HepG2 (cell line): ENCODE measurements at regions not wholly inside any gene's neighbourhood (a gene's known extent, or its start where the extent isn't known, plus 50 kb on each side); places are given as distances from the start of the nearest gene placed in this dataset.

Experiments used
- ATAC-seq: fragments of 200-7000 bp; cut with Tn5 transposase; 3 replicates; pipeline ENCODE4 v1.9.1; 2020; ENCODE audit warnings: mild to moderate bottlenecking, moderate library complexity
- BruUV-seq: library from RNA; stranded (reverse); fragments of 400-500 nt; replicated peaks from 2 replicates; lab custom pipeline; 2021; lab: Mats Ljungman, UMichigan
- CTCF ChIA-PET: fragments of 300-600 bp; formaldehyde crosslinking; extraction: SDS; loops from one replicate; lab custom pipeline; 2021; ENCODE audit warnings: low total read pairs, inconsistent platforms, low intra/inter-chr PET ratio; lab: Yijun Ruan, JAX
- POLR2A ChIA-PET: fragments of 350-600 bp; sonication (Branson Sonifier 250); formaldehyde crosslinking; loops from one replicate; lab custom pipeline; 2020; ENCODE audit warnings: antibody characterized with exemption, inconsistent platforms; lab: Yijun Ruan, JAX
- DNase-seq: peaks from one replicate; pipeline ENCODE4 v3.0.0-alpha.2; 2015; ENCODE audit warnings: low spot score
- FAIRE-seq: peaks from 3 replicates; lab custom pipeline; 2011; peaks lifted over from hg19 to GRCh38; lab: Jason Lieb, UNC
- H2AFZ ChIP-seq: one replicate; pipeline ENCODE4 v1.6.1; 2011; ENCODE audit warnings: low read length, inconsistent platforms
- H3K27ac ChIP-seq: fragments of 300-600 bp; 3 replicates; pipeline ENCODE4 v1.8.0; 2011; ENCODE audit warnings: mixed run types, mild to moderate bottlenecking, mixed read lengths, low read length, inconsistent platforms; ENCODE audit not compliant: insufficient read depth; ENCODE audit errors: extremely low read length
- H3K27me3 ChIP-seq, 2 experiments: fragments of 200-600 bp in 1 of 2; 2 replicates in 1 of 2; 3 replicates in 1 of 2; pipeline versions ENCODE4 v1.6.0 to v1.8.0; 2011; ENCODE audit warnings: low read length in 2 of 2, mild to moderate bottlenecking in 2 of 2, moderate library complexity in 2 of 2, inconsistent platforms in 1 of 2; ENCODE audit not compliant: insufficient read depth in 2 of 2, control insufficient read depth in 1 of 2
- H3K36me3 ChIP-seq, 2 experiments: fragments of 200-600 bp in 1 of 2; replicated peaks in 1 of 2; 2 replicates in 1 of 2; 3 replicates in 1 of 2; pipeline versions ENCODE4 v1.5.1 to v1.8.0; 2011; ENCODE audit warnings: low read length in 2 of 2, inconsistent platforms in 1 of 2; ENCODE audit not compliant: insufficient read depth in 2 of 2, control insufficient read depth in 1 of 2
- H3K4me1 ChIP-seq: 2 replicates; pipeline ENCODE4 v1.5.1; 2012; ENCODE audit warnings: low read length, inconsistent platforms; ENCODE audit not compliant: insufficient read depth
- H3K4me2 ChIP-seq: 2 replicates; pipeline ENCODE4 v1.6.0; 2011; ENCODE audit warnings: low read depth, low read length, inconsistent platforms
- H3K4me3 ChIP-seq, 3 experiments: fragments of 200-600 bp in 1 of 3; sonication (generic), shearing (Covaris generic) in 1 of 3; replicated peaks in 1 of 3; 2 replicates each; pipeline ENCODE4 v1.5.1; 2011 to 2016; ENCODE audit warnings: low read length in 3 of 3, inconsistent platforms in 2 of 3, low read depth in 2 of 3, mild to moderate bottlenecking in 2 of 3, control low read depth in 1 of 3, mixed read lengths in 1 of 3; ENCODE audit not compliant: insufficient read depth in 1 of 3
- H3K79me2 ChIP-seq: one replicate; pipeline ENCODE4 v1.6.1; 2011; ENCODE audit warnings: low read length, inconsistent platforms; ENCODE audit not compliant: insufficient read depth
- H3K9ac ChIP-seq: 2 replicates; pipeline ENCODE4 v1.6.0; 2011; ENCODE audit warnings: mild to moderate bottlenecking, low read depth, low read length, inconsistent platforms; ENCODE audit not compliant: insufficient read depth
- H3K9me3 ChIP-seq: 2 replicates; pipeline ENCODE4 v1.5.1; 2012; ENCODE audit warnings: mild to moderate bottlenecking, low read length
- H4K20me1 ChIP-seq: 2 replicates; pipeline ENCODE4 v1.6.0; 2011; ENCODE audit warnings: inconsistent platforms, mild to moderate bottlenecking, low read length, moderate library complexity; ENCODE audit not compliant: insufficient read depth
- EEA1 ChIP-seq: sonication (generic); formaldehyde crosslinking; IDR thresholded peaks from 2 replicates; pipeline ENCODE4 v1.5.1; 2020; ENCODE audit warnings: mild to moderate bottlenecking, missing genetic modification reagents, borderline replicate concordance
- HCFC1 ChIP-seq: fragments of 150-350 bp; IDR thresholded peaks from 2 replicates; pipeline ENCODE4 v1.6.1; 2014; ENCODE audit warnings: low read depth, low read length
- HNF1B ChIP-seq: sonication (generic); formaldehyde crosslinking; IDR thresholded peaks from 2 replicates; pipeline ENCODE4 v1.5.1; 2020; ENCODE audit warnings: mild to moderate bottlenecking, moderate library complexity, missing genetic modification reagents
- MED13 ChIP-seq: sonication (generic); formaldehyde crosslinking; IDR thresholded peaks from 2 replicates; pipeline ENCODE4 v1.5.0; 2020; ENCODE audit warnings: missing genetic modification reagents
- SP4 ChIP-seq: sonication (generic); formaldehyde crosslinking; IDR thresholded peaks from 2 replicates; pipeline ENCODE4 v1.8.1; 2023; ENCODE audit warnings: mild to moderate bottlenecking, missing genetic modification reagents
- ZBTB34 ChIP-seq: sonication (generic); formaldehyde crosslinking; IDR thresholded peaks from 2 replicates; pipeline ENCODE4 v1.8.0; 2022; ENCODE audit warnings: mild to moderate bottlenecking, missing genetic modification reagents
- ZNF724P ChIP-seq: sonication (generic); formaldehyde crosslinking; IDR thresholded peaks from 2 replicates; pipeline ENCODE4 v1.8.0; 2022; ENCODE audit warnings: missing genetic modification reagents, borderline replicate concordance
- ZNF749 ChIP-seq: sonication (generic); formaldehyde crosslinking; IDR thresholded peaks from 2 replicates; pipeline ENCODE4 v1.8.0; 2022; ENCODE audit warnings: mild to moderate bottlenecking, missing genetic modification reagents, moderate library complexity, borderline replicate concordance
- in situ Hi-C: cut with HindIII; loops from 2 replicates; pipeline ENCODE4 v1.10.0; 2017; ENCODE audit warnings: low pct_unique_long_range_greater_than_20kb; ENCODE audit not compliant: extremely low pct_ligation_motif_present
- intact Hi-C: fragments of 100-400 bp; cut with micrococcal nuclease; formaldehyde crosslinking; loops from one replicate; pipeline ENCODE4 v1.10.0; 2022; ENCODE audit not compliant: unreplicated experiment
- TF ChIP-seq, protein P1 (sequence below): sonication (generic); formaldehyde crosslinking; IDR thresholded peaks from 2 replicates; pipeline ENCODE4 v1.4.0; 2020; ENCODE audit warnings: missing genetic modification reagents

DNA sequence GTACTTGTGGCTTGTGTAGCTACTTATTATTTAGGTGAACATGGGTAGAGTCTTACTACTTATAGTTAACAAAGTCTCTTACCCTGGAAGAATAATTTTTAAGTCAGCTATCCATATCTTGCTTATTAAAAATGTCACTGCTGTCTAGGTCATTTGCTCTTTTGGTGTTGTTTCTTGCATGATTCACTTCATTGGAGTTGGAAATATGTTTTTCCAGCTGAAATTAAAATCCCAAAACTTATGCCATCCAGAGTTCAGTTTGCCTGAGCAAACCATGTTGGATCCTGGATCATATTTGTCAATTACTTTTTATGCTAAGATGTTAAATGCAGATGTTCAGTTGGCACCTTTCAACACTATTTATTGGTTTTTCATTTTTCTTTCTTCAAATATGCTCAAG, 421.0 kb upstream of the RBMS3 start:
- H3K27ac ChIP-seq = no peak overlapping the region
- ATAC-seq (no peak), FAIRE-seq (no peak)
- CTCF ChIA-PET = no interaction called here
- no peak overlapping the region for H2AFZ ChIP-seq
- no peaks in the 10 kb centered on the region for H3K9me3 ChIP-seq
- in situ Hi-C loops (no loop called here), intact Hi-C loops (no loop called here)
- no peaks in the 10 kb centered on the region for H4K20me1 ChIP-seq
- no peak overlapping the region for H3K9ac ChIP-seq
- no peaks in the 10 kb centered on the region for H3K36me3 ChIP-seq
- no peaks in the 10 kb centered on the region for H3K27me3 ChIP-seq
- TF ChIP-seq SP4 (no peak), ZNF724P (CRISPR knock-in tag) (no peak), ZNF749 (CRISPR knock-in tag) (no peak), HCFC1 (no peak), EEA1 (CRISPR knock-in tag) (no peak), ZBTB34 (CRISPR knock-in tag) (no peak), HNF1B (CRISPR knock-in tag) (no peak), MED13 (no peak)
- TF ChIP-seq, protein P1, sequence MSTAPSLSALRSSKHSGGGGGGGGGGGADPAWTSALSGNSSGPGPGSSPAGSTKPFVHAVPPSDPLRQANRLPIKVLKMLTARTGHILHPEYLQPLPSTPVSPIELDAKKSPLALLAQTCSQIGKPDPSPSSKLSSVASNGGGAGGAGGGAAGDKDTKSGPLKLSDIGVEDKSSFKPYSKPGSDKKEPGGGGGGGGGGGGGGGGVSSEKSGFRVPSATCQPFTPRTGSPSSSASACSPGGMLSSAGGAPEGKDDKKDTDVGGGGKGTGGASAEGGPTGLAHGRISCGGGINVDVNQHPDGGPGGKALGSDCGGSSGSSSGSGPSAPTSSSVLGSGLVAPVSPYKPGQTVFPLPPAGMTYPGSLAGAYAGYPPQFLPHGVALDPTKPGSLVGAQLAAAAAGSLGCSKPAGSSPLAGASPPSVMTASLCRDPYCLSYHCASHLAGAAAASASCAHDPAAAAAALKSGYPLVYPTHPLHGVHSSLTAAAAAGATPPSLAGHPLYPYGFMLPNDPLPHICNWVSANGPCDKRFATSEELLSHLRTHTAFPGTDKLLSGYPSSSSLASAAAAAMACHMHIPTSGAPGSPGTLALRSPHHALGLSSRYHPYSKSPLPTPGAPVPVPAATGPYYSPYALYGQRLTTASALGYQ (CRISPR knock-in tag) = no peak
- TF ChIP-seq, all 625 proteins: peak for 0
- Histone ChIP-seq H3K79me2 (no peaks in the 10 kb centered on the region), H3K4me2 (no peak overlapping the region), H3K4me1 (no peaks in the 10 kb centered on the region), H3K4me3 (no peak overlapping the region)
- DNase-seq = no peak
- BruUV-seq = no TSS peak
- POLR2A ChIA-PET = no interaction called here
